NT2/D1 (cell line): ENCODE measurements at regions not wholly inside any gene's neighbourhood (a gene's known extent, or its start where the extent isn't known, plus 50 kb on each side); places are given as distances from the start of the nearest gene placed in this dataset.

Experiments
- DNase-seq: peaks from one replicate; pipeline ENCODE4 v3.0.0-alpha.2; 2011; ENCODE audit warnings: low read depth, low spot score
- H3K27me3 ChIP-seq: 2 replicates; pipeline ENCODE4 v1.6.0; 2011; ENCODE audit warnings: mild to moderate bottlenecking; ENCODE audit not compliant: insufficient read length, insufficient read depth
- H3K36me3 ChIP-seq: 2 replicates; pipeline ENCODE4 v1.6.1; 2011; ENCODE audit warnings: mild to moderate bottlenecking, low read length, mixed read lengths; ENCODE audit not compliant: insufficient read depth, insufficient read length
- H3K4me1 ChIP-seq: 2 replicates; pipeline ENCODE4 v1.5.1; 2011; ENCODE audit not compliant: insufficient read depth, insufficient read length
- H3K4me3 ChIP-seq: 2 replicates; pipeline ENCODE4 v1.5.1; 2011; ENCODE audit warnings: low read depth; ENCODE audit not compliant: insufficient read length
- H3K9ac ChIP-seq: 2 replicates; pipeline ENCODE4 v1.6.0; 2011; ENCODE audit warnings: low read depth; ENCODE audit not compliant: insufficient read length
- H3K9me3 ChIP-seq: 2 replicates; pipeline ENCODE4 v1.5.1; 2011; ENCODE audit warnings: mild to moderate bottlenecking, low read length; ENCODE audit not compliant: insufficient read depth
- SUZ12 ChIP-seq: IDR thresholded peaks from 2 replicates; pipeline ENCODE4 v1.6.1; 2011; ENCODE audit not compliant: insufficient read length, insufficient read depth; ENCODE audit errors: extremely low read depth
- YY1 ChIP-seq: IDR thresholded peaks from 2 replicates; pipeline ENCODE4 v1.6.1; 2011; ENCODE audit not compliant: insufficient read length, insufficient read depth
- ZNF274 ChIP-seq: IDR thresholded peaks from 2 replicates; pipeline ENCODE4 v1.6.1; 2011; ENCODE audit warnings: mild to moderate bottlenecking, low read depth, low read length

DNA sequence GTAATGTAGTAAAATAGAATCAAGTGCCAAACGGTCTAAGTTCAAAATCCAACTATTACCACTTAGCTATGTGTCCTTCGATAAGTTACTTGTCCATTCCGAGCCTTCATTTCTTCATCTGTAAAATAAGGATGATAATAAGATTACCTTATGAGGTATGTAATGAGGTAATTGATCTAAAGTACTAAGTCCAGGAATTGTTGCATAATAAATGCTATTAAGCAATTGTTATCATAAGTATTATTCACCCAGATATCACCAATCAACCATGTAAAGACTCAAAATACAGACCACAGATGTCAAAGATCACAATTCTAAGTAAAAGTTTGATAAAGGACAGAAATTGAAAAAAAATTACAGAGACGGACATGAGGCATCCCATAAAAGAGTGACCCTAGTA, 168.4 kb upstream of the POU3F4 start:
- TF ChIP-seq SUZ12 (no peak), ZNF274 (no peak), YY1 (no peak)
- Histone ChIP-seq H3K9ac (no peak overlapping the region), H3K4me3 (no peak overlapping the region), H3K36me3 (no peaks in the 10 kb centered on the region), H3K9me3 (no peaks in the 10 kb centered on the region), H3K4me1 (no peaks in the 10 kb centered on the region), H3K27me3 (no peaks in the 10 kb centered on the region)
- no peak for DNase-seq

DNA sequence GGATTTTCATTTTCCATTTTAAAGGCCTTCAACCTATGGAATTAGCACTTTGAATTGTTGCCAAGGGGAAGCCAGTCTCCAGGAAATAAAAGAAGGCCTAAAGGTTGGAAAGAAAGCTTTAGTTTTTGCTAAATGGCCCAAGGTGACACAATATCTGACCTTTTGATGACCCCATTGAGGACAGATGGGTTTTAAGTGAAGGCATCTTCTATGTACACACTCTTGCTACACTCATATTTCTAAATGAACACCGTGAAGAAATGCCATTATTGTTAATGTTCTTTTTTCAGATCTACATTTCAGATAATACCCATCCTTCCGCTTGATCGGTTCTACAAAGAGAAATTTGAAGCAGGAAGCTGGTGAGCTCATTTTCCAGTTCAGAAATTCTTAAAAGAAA, 162.8 kb upstream of the POU3F4 start:
- no peak overlapping the region for H3K4me3 ChIP-seq
- TF ChIP-seq SUZ12 (no peak), ZNF274 (no peak), YY1 (no peak)
- H3K9me3 ChIP-seq, result no peaks in the 10 kb centered on the region
- no peaks in the 10 kb centered on the region for H3K27me3 ChIP-seq
- no peak for DNase-seq
- H3K4me1 ChIP-seq, result no peaks in the 10 kb centered on the region
- no peak overlapping the region for H3K9ac ChIP-seq
- no peaks in the 10 kb centered on the region for H3K36me3 ChIP-seq
